ENCODE measurements at regions not wholly inside any gene's neighbourhood (a gene's known extent, or its start where the extent isn't known, plus 50 kb on each side); places are given as distances from the start of the nearest gene placed in this dataset.

GRCh38 chr7:14999331-14999730 lies 96.8 kb upstream of the DGKB start:
- Histone ChIP-seq H3K27me3 (replicated peaks in 1 of 4; ENCODE audit: control insufficient read depth in 3 of 4, extremely low read depth in 1 of 4, insufficient read depth in 3 of 4, low read length in 3 of 4) (no peaks in the 10 kb centered on the region), H3K27ac (ENCODE audit: low read depth, low read length) (no peak overlapping the region), H3K9ac (replicated peaks in 1 of 4; ENCODE audit: extremely low read depth in 1 of 4, low read depth in 3 of 4, low read length in 3 of 4) (no peak overlapping the region), H3K79me1 (ENCODE audit: low read depth, low read length) (no peaks in the 10 kb centered on the region), H3K56ac (replicated peaks; ENCODE audit: insufficient read length, low read depth, low read length) (no peak overlapping the region), H3K4me3 (ENCODE audit: extremely low read depth in 1 of 4, insufficient read depth in 2 of 4, low read depth in 3 of 4, low read length in 4 of 4) (no peak overlapping the region), H3K4me1 (replicated peaks in 1 of 4; ENCODE audit: control insufficient read depth in 3 of 4, insufficient read depth in 4 of 4, low read length in 3 of 4) (no peaks in the 10 kb centered on the region), H3K4ac (replicated peaks; ENCODE audit: insufficient read length, low read depth, low read length) (no peak overlapping the region), H2BK120ac (replicated peaks; ENCODE audit: low read depth, low read length) (no peak overlapping the region), H3K18ac (ENCODE audit: extremely low read depth, low read length) (no peak overlapping the region), H2BK12ac (ENCODE audit: low read depth, low read length) (no peak overlapping the region), H3K14ac (ENCODE audit: insufficient read length) (no peak overlapping the region), H3K79me2 (ENCODE audit: control insufficient read depth in 1 of 2, insufficient read depth in 2 of 2, low read length in 2 of 2) (no peaks in the 10 kb centered on the region), H2BK15ac (ENCODE audit: low read length) (no peak overlapping the region), H4K8ac (ENCODE audit: extremely low read depth, insufficient read depth, low read length) (no peak overlapping the region), H2BK5ac (ENCODE audit: low read depth, low read length) (no peak overlapping the region), H3K23ac (ENCODE audit: insufficient read length) (no peak overlapping the region), H4K20me1 (replicated peaks in 1 of 2; ENCODE audit: control insufficient read depth in 1 of 2, insufficient read depth in 2 of 2, low read length in 2 of 2) (no peaks in the 10 kb centered on the region), H2BK20ac (ENCODE audit: low read length) (no peak overlapping the region), H4K5ac (ENCODE audit: insufficient read length, low read depth, low read length) (no peak overlapping the region), H2AK5ac (ENCODE audit: low read depth, low read length) (no peak overlapping the region), H3K9me3 (ENCODE audit: insufficient read depth in 2 of 2, low read depth in 1 of 2, low read length in 1 of 2) (no peaks in the 10 kb centered on the region), H3K23me2 (ENCODE audit: low read depth, low read length) (no peaks in the 10 kb centered on the region), H4K91ac (replicated peaks; ENCODE audit: insufficient read length, low read length) (no peak overlapping the region), H3K36me3 (ENCODE audit: control insufficient read depth in 2 of 4, insufficient read depth in 4 of 4, low read length in 3 of 4) (no peaks in the 10 kb centered on the region), H2AFZ (ENCODE audit: low read length) (peak overlapping the region; percentile 47; the same call in 1 of the 2 replicates), H3K4me2 (ENCODE audit: insufficient read depth in 1 of 2, low read depth in 2 of 2, low read length in 2 of 2) (no peak overlapping the region)
- no peak for DNase-seq (ENCODE audit: low read depth in 1 of 2, low spot score in 2 of 2)
- POLR2A ChIA-PET (ENCODE audit: partially characterized antibody), result no interaction called here
- FAIRE-seq, result no peak
- 100% methylated on average over 2 of the region's 2 CpGs; no CpG with 5 or more reads in 1 of the 2 experiments for WGBS, 2 experiments (ENCODE audit: extremely low coverage in 1 of 2, insufficient coverage in 1 of 2, insufficient read length in 1 of 2, insufficient replicate concordance in 2 of 2, low coverage in 1 of 2, low lambda C conversion rate in 2 of 2, missing lambda C conversion rate in 1 of 2)
- CTCF ChIA-PET (ENCODE audit: partially characterized antibody), result no interaction called here
- TF ChIP-seq CHD1 (IDR thresholded peaks at IDR 0.05; ENCODE audit: low read depth, low read length) (no peak), MAX (IDR thresholded peaks at IDR 0.05) (no peak), ASH2L (IDR thresholded peaks at IDR 0.05; ENCODE audit: low read length) (no peak), SIN3A (conservative IDR thresholded peaks at IDR 0.05 in 1 of 2, IDR thresholded peaks at IDR 0.05 in 1 of 2; ENCODE audit: low read depth in 1 of 2, low read length in 2 of 2) (no peak)
